Endodermal cell (in vitro differentiated cells): ENCODE measurements at regions not wholly inside any gene's neighbourhood (a gene's known extent, or its start where the extent isn't known, plus 50 kb on each side); places are given as distances from the start of the nearest gene placed in this dataset.

Source experiments
- DNase-seq: peaks from one replicate; pipeline ENCODE4 v3.0.0-alpha.2; 2017
- H3K27ac ChIP-seq: 2 replicates; pipeline ENCODE4 v1.5.1; 2013; ENCODE audit warnings: mild to moderate bottlenecking, low read depth, low read length, moderate library complexity
- H3K27me3 ChIP-seq: 2 replicates; pipeline ENCODE4 v1.6.1; 2013; ENCODE audit warnings: mild to moderate bottlenecking, low read length, moderate library complexity; ENCODE audit not compliant: insufficient read depth, control insufficient read depth, poor library complexity, severe bottlenecking
- H3K36me3 ChIP-seq: 2 replicates; pipeline ENCODE4 v1.7.0; 2013; ENCODE audit warnings: mild to moderate bottlenecking, low read length, moderate library complexity; ENCODE audit not compliant: control insufficient read depth, insufficient read depth
- H3K4me1 ChIP-seq: one replicate; pipeline ENCODE4 v1.7.0; 2013; ENCODE audit warnings: low read length; ENCODE audit not compliant: control insufficient read depth, insufficient read depth
- H3K4me3 ChIP-seq: 2 replicates; pipeline ENCODE4 v1.5.1; 2013; ENCODE audit warnings: mild to moderate bottlenecking, low read length, moderate library complexity
- H3K9ac ChIP-seq: 2 replicates; pipeline ENCODE4 v1.6.1; 2013; ENCODE audit warnings: mild to moderate bottlenecking, low read length, moderate library complexity; ENCODE audit not compliant: poor library complexity, severe bottlenecking; ENCODE audit errors: extremely low read depth
- H3K9me3 ChIP-seq: 2 replicates; pipeline ENCODE4 v1.6.1; 2013; ENCODE audit warnings: mild to moderate bottlenecking, low read length, moderate library complexity; ENCODE audit not compliant: control insufficient read depth
- H3K27ac Mint-ChIP-seq: 2 replicates; pipeline ENCODE4 v1.8.0; 2020; ENCODE audit warnings: mixed read lengths
- H3K27me3 Mint-ChIP-seq: 2 replicates; pipeline ENCODE4 v1.8.0; 2021; ENCODE audit warnings: mild to moderate bottlenecking, mixed read lengths; ENCODE audit not compliant: insufficient read depth
- H3K36me3 Mint-ChIP-seq: 2 replicates; pipeline ENCODE4 v1.8.0; 2020; ENCODE audit warnings: low read depth, mixed read lengths
- H3K4me1 Mint-ChIP-seq: 2 replicates; pipeline ENCODE4 v1.8.0; 2020; ENCODE audit warnings: mixed read lengths
- H3K4me3 Mint-ChIP-seq: 2 replicates; pipeline ENCODE4 v1.8.0; 2020; ENCODE audit warnings: mild to moderate bottlenecking, moderate library complexity, mixed read lengths
- H3K9me3 Mint-ChIP-seq: 2 replicates; pipeline ENCODE4 v1.8.0; 2020; ENCODE audit warnings: mild to moderate bottlenecking, mixed read lengths
- WGBS, 2 experiments: methylation state at CpG; one replicate each; pipeline versions ENCODE4 v1.1.5 to v1.1.7; 2013; ENCODE audit warnings: missing lambda C conversion rate in 2 of 2, mixed read lengths in 1 of 2; ENCODE audit not compliant: insufficient coverage in 1 of 2, insufficient read length in 1 of 2; 5-methylcytosine and 5-hydroxymethylcytosine counted together
- TF ChIP-seq, protein P1 (sequence below): fragments of 200-600 bp; sonication (generic); conservative IDR thresholded peaks from 2 replicates; pipeline ENCODE4 v1.5.0; 2021; ENCODE audit warnings: antibody characterized with exemption, mild to moderate bottlenecking

DNA sequence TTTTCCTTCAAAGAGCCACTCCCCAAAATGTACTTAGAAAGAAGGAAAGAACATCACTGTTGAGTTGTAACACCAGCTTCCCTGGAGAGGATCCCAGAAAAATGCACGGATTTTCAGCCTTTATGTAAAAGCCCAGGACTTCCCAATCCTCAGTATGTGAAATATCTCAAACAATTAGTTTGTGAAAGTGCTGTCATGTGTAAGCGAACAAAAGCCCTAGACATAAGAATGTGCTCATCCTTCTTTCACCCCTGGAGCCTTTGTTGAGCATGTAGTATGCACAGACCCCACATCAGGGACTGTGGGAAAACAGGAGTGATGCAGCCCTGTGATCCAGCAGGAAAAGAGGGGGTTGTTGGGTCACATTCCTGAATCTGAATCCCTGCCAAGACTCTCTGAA lies 441.4 kb upstream of the ZNF507 start:
- Histone ChIP-seq H3K4me3 (no peak overlapping the region), H3K27me3 (no peaks in the 10 kb centered on the region), H3K9ac (no peak overlapping the region), H3K27ac (no peak overlapping the region), H3K9me3 (no peaks in the 10 kb centered on the region), H3K4me1 (no peaks in the 10 kb centered on the region), H3K36me3 (no peaks in the 10 kb centered on the region)
- Mint-ChIP-seq H3K4me1 (no peaks in the 10 kb centered on the region), H3K27me3 (no peaks in the 10 kb centered on the region), H3K4me3 (no peak overlapping the region), H3K27ac (no peak overlapping the region), H3K36me3 (no peaks in the 10 kb centered on the region), H3K9me3 (no peaks in the 10 kb centered on the region)
- WGBS, 2 experiments: 78% methylated on average over 2 of the region's 2 CpGs; no CpG with 5 or more reads in 1 of the 2 experiments
- TF ChIP-seq, protein P1, sequence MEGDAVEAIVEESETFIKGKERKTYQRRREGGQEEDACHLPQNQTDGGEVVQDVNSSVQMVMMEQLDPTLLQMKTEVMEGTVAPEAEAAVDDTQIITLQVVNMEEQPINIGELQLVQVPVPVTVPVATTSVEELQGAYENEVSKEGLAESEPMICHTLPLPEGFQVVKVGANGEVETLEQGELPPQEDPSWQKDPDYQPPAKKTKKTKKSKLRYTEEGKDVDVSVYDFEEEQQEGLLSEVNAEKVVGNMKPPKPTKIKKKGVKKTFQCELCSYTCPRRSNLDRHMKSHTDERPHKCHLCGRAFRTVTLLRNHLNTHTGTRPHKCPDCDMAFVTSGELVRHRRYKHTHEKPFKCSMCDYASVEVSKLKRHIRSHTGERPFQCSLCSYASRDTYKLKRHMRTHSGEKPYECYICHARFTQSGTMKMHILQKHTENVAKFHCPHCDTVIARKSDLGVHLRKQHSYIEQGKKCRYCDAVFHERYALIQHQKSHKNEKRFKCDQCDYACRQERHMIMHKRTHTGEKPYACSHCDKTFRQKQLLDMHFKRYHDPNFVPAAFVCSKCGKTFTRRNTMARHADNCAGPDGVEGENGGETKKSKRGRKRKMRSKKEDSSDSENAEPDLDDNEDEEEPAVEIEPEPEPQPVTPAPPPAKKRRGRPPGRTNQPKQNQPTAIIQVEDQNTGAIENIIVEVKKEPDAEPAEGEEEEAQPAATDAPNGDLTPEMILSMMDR: no peak
- no peak for DNase-seq

DNA sequence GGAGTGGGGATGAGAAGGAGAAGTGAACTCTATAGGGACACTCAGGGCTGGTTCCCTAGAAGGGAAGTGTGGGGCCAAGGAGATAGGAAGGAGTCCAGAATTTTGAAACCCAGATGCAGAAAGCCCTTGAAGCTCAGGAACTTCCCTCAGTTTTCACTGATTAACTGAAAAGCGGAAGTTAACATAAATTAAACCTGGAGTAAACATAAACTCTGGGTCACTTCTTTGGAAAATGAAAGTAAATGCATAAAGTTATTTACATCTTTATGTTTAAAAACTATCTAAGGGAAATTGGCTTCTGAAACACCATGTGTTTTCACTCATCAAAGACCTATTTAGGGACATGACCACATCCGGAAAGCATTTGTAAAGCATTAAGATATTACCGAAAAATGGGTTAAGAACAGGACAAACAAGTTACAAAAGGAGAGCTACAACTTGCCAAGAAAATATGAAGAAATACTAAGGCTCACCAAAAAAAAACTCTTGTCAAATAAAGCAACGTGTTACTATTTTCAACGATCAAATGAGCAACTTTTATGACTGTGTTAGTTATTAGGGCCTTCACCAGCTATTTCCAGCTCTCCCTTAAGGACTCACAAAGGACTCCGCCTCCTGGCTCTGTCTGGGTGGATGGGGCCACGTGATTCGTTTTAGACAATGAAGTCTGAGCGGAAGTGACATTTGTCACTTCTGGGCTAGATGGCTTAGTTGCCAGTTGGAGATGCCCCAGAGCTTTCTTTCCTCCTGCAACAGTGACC lies 439.1 kb upstream of the ZNF507 start:
- Mint-ChIP-seq H3K4me3 (no peak overlapping the region), H3K27me3 (no peaks in the 10 kb centered on the region), H3K27ac (no peak overlapping the region)

DNA sequence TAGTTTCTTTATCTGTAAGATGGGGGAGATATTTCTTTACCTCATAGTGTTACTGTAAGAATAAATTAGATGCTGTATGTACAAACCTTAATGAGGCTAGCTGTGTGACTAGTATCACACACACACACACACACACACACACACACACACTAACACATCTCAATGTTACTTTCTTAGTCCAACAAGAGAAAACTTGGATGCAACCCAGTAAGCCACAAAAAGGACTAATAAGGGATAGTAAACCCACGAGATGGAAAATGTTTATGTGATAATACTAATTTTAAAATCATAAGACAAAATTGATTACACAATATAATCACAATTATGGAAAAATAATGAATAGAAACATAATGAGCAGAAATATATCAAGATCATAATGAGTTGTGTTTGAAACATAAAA lies 437.7 kb upstream of the ZNF507 start:
- Mint-ChIP-seq H3K36me3 (no peaks in the 10 kb centered on the region), H3K27ac (no peak overlapping the region), H3K27me3 (no peaks in the 10 kb centered on the region), H3K4me3 (no peak overlapping the region), H3K9me3 (no peaks in the 10 kb centered on the region), H3K4me1 (no peaks in the 10 kb centered on the region)
- Histone ChIP-seq H3K4me3 (no peak overlapping the region), H3K27ac (no peak overlapping the region), H3K9ac (no peak overlapping the region), H3K27me3 (no peaks in the 10 kb centered on the region), H3K4me1 (no peaks in the 10 kb centered on the region), H3K9me3 (no peaks in the 10 kb centered on the region), H3K36me3 (no peaks in the 10 kb centered on the region)
- TF ChIP-seq, protein P1: no peak
- no peak for DNase-seq
- WGBS, 2 experiments: no CpG with 5 or more reads among the region's 1 CpG

More for the DNA sequence above, 439.1 kb upstream of the ZNF507 start:
- Histone ChIP-seq H3K9me3 (no peaks in the 10 kb centered on the region), H3K9ac (no peak overlapping the region), H3K4me3 (no peak overlapping the region), H3K27me3 (no peaks in the 10 kb centered on the region), H3K4me1 (no peaks in the 10 kb centered on the region), H3K27ac (no peak overlapping the region), H3K36me3 (no peaks in the 10 kb centered on the region)
- TF ChIP-seq, protein P1: no peak
- WGBS, 2 experiments: 90 to 92% methylated on average over 8 to 9 of the region's 9 CpGs
- DNase-seq: no peak
- H3K36me3 Mint-ChIP-seq: no peaks in the 10 kb centered on the region
- no peaks in the 10 kb centered on the region for H3K9me3 Mint-ChIP-seq
- no peaks in the 10 kb centered on the region for H3K4me1 Mint-ChIP-seq
